A549 (cell line): ENCODE measurements at regions not wholly inside any gene's neighbourhood (a gene's known extent, or its start where the extent isn't known, plus 50 kb on each side); places are given as distances from the start of the nearest gene placed in this dataset.

Experiments
- ATAC-seq, 2 experiments: fragments of 200-7000 bp in 1 of 2; fragments of >200 bp in 1 of 2; cut with Nextera tagmentation in 1 of 2; cut with Tn5 transposase in 1 of 2; 3 replicates each; pipeline versions ENCODE4 v1.8.0 to v1.9.1; 2018 to 2020; ENCODE audit warnings: mild to moderate bottlenecking in 1 of 2, moderate library complexity in 1 of 2
- CTCF ChIA-PET: fragments of 300-600 bp; sonication (Branson Sonifier 250); formaldehyde crosslinking; extraction: SDS; loops from one replicate; lab custom pipeline; 2021; ENCODE audit warnings: antibody characterized with exemption, inconsistent platforms; lab: Yijun Ruan, JAX
- POLR2A ChIA-PET: fragments of 350-600 bp; formaldehyde crosslinking; extraction: SDS; loops from one replicate; lab custom pipeline; 2021; ENCODE audit warnings: antibody characterized with exemption, inconsistent platforms; lab: Yijun Ruan, JAX
- DNase-seq, 2 experiments: peaks; one replicate each; pipeline versions ENCODE4 v3.0.0 to v3.0.0-alpha.2; 2011 to 2016; ENCODE audit warnings: low read depth in 1 of 2, low spot score in 1 of 2
- FAIRE-seq: peaks from 2 replicates; lab custom pipeline; 2011; peaks lifted over from hg19 to GRCh38; lab: Jason Lieb, UNC
- H3K27ac ChIP-seq, 2 experiments: fragments of >200 bp; sonication (Bioruptor Twin); formaldehyde crosslinking; 3 replicates each; pipeline ENCODE4 v1.5.1; 2016 to 2017
- H3K4me1 ChIP-seq: fragments of >200 bp; sonication (Bioruptor Twin); formaldehyde crosslinking; 3 replicates; pipeline ENCODE4 v1.6.1; 2016
- H3K4me2 ChIP-seq: fragments of >200 bp; sonication (Bioruptor Twin); formaldehyde crosslinking; 3 replicates; pipeline ENCODE4 v1.6.1; 2016
- H3K4me3 ChIP-seq: fragments of >200 bp; sonication (Bioruptor Twin); formaldehyde crosslinking; 3 replicates; pipeline ENCODE4 v1.5.1; 2016
- H3K9me3 ChIP-seq: fragments of >200 bp; sonication (Bioruptor Twin); formaldehyde crosslinking; 3 replicates; pipeline ENCODE4 v1.6.1; 2016
- ATOH8 ChIP-seq: fragments of 250-450 bp; sonication (Bioruptor Pico); IDR thresholded peaks from 2 replicates; pipeline ENCODE4 v1.5.0; 2020; ENCODE audit warnings: low read depth, mild to moderate bottlenecking, moderate library complexity
- BCL3 ChIP-seq: fragments of >200 bp; sonication (Bioruptor Twin); formaldehyde crosslinking; IDR thresholded peaks from 3 replicates; pipeline ENCODE4 v1.6.1; 2016
- CBX2 ChIP-seq: fragments of 200-600 bp; sonication (generic); IDR thresholded peaks from 2 replicates; pipeline ENCODE4 v1.6.1; 2016; ENCODE audit warnings: low read depth, mild to moderate bottlenecking, borderline replicate concordance
- EHMT2 ChIP-seq: fragments of 200-600 bp; sonication (generic); IDR thresholded peaks from 2 replicates; pipeline ENCODE4 v1.6.1; 2016; ENCODE audit warnings: antibody characterized with exemption, low read depth, mild to moderate bottlenecking, moderate library complexity
- HMGXB4 ChIP-seq: fragments of 250-450 bp; sonication (Bioruptor Pico); IDR thresholded peaks from 2 replicates; pipeline ENCODE4 v1.5.0; 2021; ENCODE audit warnings: mild to moderate bottlenecking, moderate library complexity, borderline replicate concordance
- HOXA7 ChIP-seq: fragments of 250-450 bp; sonication (Bioruptor Pico); IDR thresholded peaks from 2 replicates; pipeline ENCODE4 v1.5.0; 2020; ENCODE audit warnings: mild to moderate bottlenecking, moderate library complexity
- HOXB13 ChIP-seq: fragments of 250-450 bp; sonication (Bioruptor Pico); IDR thresholded peaks from 2 replicates; pipeline ENCODE4 v1.5.0; 2020; ENCODE audit warnings: low read depth, mild to moderate bottlenecking, moderate library complexity
- HOXB5 ChIP-seq: fragments of 250-450 bp; sonication (Bioruptor Pico); IDR thresholded peaks from 2 replicates; pipeline ENCODE4 v1.5.0; 2020; ENCODE audit warnings: mild to moderate bottlenecking, moderate library complexity
- KDM1A ChIP-seq: fragments of 200-600 bp; sonication (generic); IDR thresholded peaks from 2 replicates; pipeline ENCODE4 v1.6.1; 2016; ENCODE audit warnings: low read depth, mild to moderate bottlenecking
- MAZ ChIP-seq: fragments of 150-350 bp; IDR thresholded peaks from 2 replicates; pipeline ENCODE4 v1.6.1; 2014; ENCODE audit warnings: antibody characterized with exemption, low read depth, low read length, borderline replicate concordance
- NFE2L2 ChIP-seq: fragments of 150-350 bp; conservative IDR thresholded peaks from 2 replicates; pipeline ENCODE4 v1.6.1; 2014; ENCODE audit warnings: low read length
- POLR2A ChIP-seq: IDR thresholded peaks from 2 replicates; pipeline ENCODE4 v1.6.1; 2012; ENCODE audit warnings: mild to moderate bottlenecking, low read length
- RAD21 ChIP-seq, 2 experiments: fragments of >200 bp in 1 of 2; sonication (Bioruptor Twin) in 1 of 2; formaldehyde crosslinking in 1 of 2; IDR thresholded peaks in 1 of 2; conservative IDR thresholded peaks in 1 of 2; 2 replicates in 1 of 2; 3 replicates in 1 of 2; pipeline ENCODE4 v1.6.1; 2012 to 2018; ENCODE audit warnings: inconsistent platforms in 1 of 2
- RARB ChIP-seq: fragments of 250-450 bp; sonication (Bioruptor Pico); IDR thresholded peaks from 2 replicates; pipeline ENCODE4 v1.8.0; 2021; ENCODE audit warnings: mild to moderate bottlenecking, moderate library complexity
- REST ChIP-seq: fragments of 200-600 bp; sonication (generic); IDR thresholded peaks from 2 replicates; pipeline ENCODE4 v1.6.1; 2016; ENCODE audit warnings: antibody characterized with exemption, mild to moderate bottlenecking, moderate library complexity
- USF2 ChIP-seq: fragments of 450-650 bp; IDR thresholded peaks from 2 replicates; pipeline ENCODE4 v1.6.1; 2014; ENCODE audit warnings: antibody characterized with exemption
- ZC3H11A ChIP-seq: fragments of 450-650 bp; IDR thresholded peaks from 2 replicates; pipeline ENCODE4 v1.6.1; 2014; ENCODE audit warnings: antibody characterized with exemption, mild to moderate bottlenecking
- ZSCAN20 ChIP-seq: fragments of 250-450 bp; sonication (Bioruptor Pico); IDR thresholded peaks from 2 replicates; pipeline ENCODE4 v1.8.0; 2022; ENCODE audit warnings: mild to moderate bottlenecking, moderate library complexity
- WGBS: methylation state at CpG from one replicate; pipeline ENCODE4 v1.1.6; 2017; ENCODE audit errors: missing lambda C conversion rate; 5-methylcytosine and 5-hydroxymethylcytosine counted together

GRCh38 chr16:13569986-13570385, 350.0 kb upstream of the ERCC4 start:
- no peak for TF ChIP-seq RARB (CRISPR knock-in tag)
- no peak for TF ChIP-seq HMGXB4 (CRISPR knock-in tag)
- TF ChIP-seq CBX2, result no peak
- no peak for TF ChIP-seq MAZ
- TF ChIP-seq USF2, result no peak
- TF ChIP-seq EHMT2, result no peak
- TF ChIP-seq, all 56 proteins: peak for 0
- DNase-seq (no peak), FAIRE-seq (no peak), ATAC-seq (no peak)
- Histone ChIP-seq H3K4me1 (no peaks in the 10 kb centered on the region), H3K4me3 (no peak overlapping the region), H3K4me2 (no peak overlapping the region), H3K9me3 (no peaks in the 10 kb centered on the region), H3K27ac (no peak overlapping the region)
- WGBS, result 6% methylated on average over 4 of the region's 4 CpGs
- CTCF ChIA-PET, result no interaction called here
- POLR2A ChIA-PET, result no interaction called here

GRCh38 chr16:13571036-13571435, 348.9 kb upstream of the ERCC4 start:
- 24% methylated on average over 7 of the region's 7 CpGs for WGBS
- POLR2A ChIA-PET, result no interaction called here
- no peak overlapping the region for H3K4me2 ChIP-seq
- DNase-seq (no peak), FAIRE-seq (no peak)
- H3K9me3 ChIP-seq, result no peaks in the 10 kb centered on the region
- H3K4me1 ChIP-seq, result no peaks in the 10 kb centered on the region
- TF ChIP-seq ZSCAN20 (CRISPR knock-in tag), result no peak
- no peak for TF ChIP-seq USF2
- no peak for TF ChIP-seq POLR2A
- no peak for TF ChIP-seq BCL3
- TF ChIP-seq ATOH8 (CRISPR knock-in tag), result no peak
- TF ChIP-seq HOXA7 (CRISPR knock-in tag), result no peak
- TF ChIP-seq KDM1A, result no peak
- no peak for TF ChIP-seq MAZ
- no peak for TF ChIP-seq HMGXB4 (CRISPR knock-in tag)
- TF ChIP-seq ZC3H11A, result no peak
- TF ChIP-seq HOXB5 (CRISPR knock-in tag), result no peak
- no peak for TF ChIP-seq NFE2L2
- TF ChIP-seq RAD21 (conservative IDR thresholded peaks at IDR 0.05 in 1 of 2, IDR thresholded peaks at IDR 0.05 in 1 of 2), result no peak
- TF ChIP-seq REST, result no peak
- TF ChIP-seq HOXB13 (CRISPR knock-in tag), result no peak
- TF ChIP-seq, all 56 proteins: peak for 0
- ATAC-seq, result no peak
- CTCF ChIA-PET, result interaction anchor here (1.2 kb wide), 1 partner anchor 12 kb away, joined by 3 read pairs; no protein-coding TSS in a partner anchor
- no peak overlapping the region for H3K4me3 ChIP-seq
- H3K27ac ChIP-seq, result no peak overlapping the region
